Naive thymus-derived CD4-positive, alpha-beta T cell (primary cell): ENCODE measurements at regions not wholly inside any gene's neighbourhood (a gene's known extent, or its start where the extent isn't known, plus 50 kb on each side); places are given as distances from the start of the nearest gene placed in this dataset.

Source experiments
- ATAC-seq: fragments of 150-1000 bp; cut with Tn5 transposase; 2 replicates; pipeline ENCODE4 v1.10.0; 2021; ENCODE audit warnings: mild to moderate bottlenecking, moderate library complexity
- CTCF ChIA-PET: fragments of 350-600 bp; sonication (Branson Sonifier 250); formaldehyde crosslinking; loops from one replicate; lab custom pipeline; 2021; ENCODE audit warnings: antibody characterized with exemption; lab: Charles Lee
- POLR2A ChIA-PET: fragments of 350-600 bp; sonication (Branson Sonifier 250); formaldehyde crosslinking; loops from one replicate; lab custom pipeline; 2021; ENCODE audit warnings: antibody characterized with exemption, inconsistent platforms; lab: Charles Lee
- DNase-seq, 9 donors: peaks; one replicate each; pipeline versions ENCODE4 v3.0.0 to v3.0.0-alpha.2; 2020 to 2022; ENCODE audit warnings: mixed read lengths in 1 of 9
- H3K27ac ChIP-seq: one replicate; pipeline ENCODE4 v1.7.0; 2013; ENCODE audit warnings: mild to moderate bottlenecking, low read depth, low read length, moderate library complexity
- H3K27me3 ChIP-seq, 2 donors: one replicate each; pipeline ENCODE4 v1.7.0; 2013; ENCODE audit warnings: low read length in 2 of 2, mild to moderate bottlenecking in 2 of 2, moderate library complexity in 2 of 2; ENCODE audit not compliant: control insufficient read depth in 2 of 2, insufficient read depth in 2 of 2
- H3K36me3 ChIP-seq, 3 experiments: 1 replicate in 2 of 3; 2 replicates in 1 of 3; pipeline ENCODE4 v1.7.0; 2013; ENCODE audit warnings: low read length in 3 of 3, mild to moderate bottlenecking in 3 of 3, moderate library complexity in 1 of 3; ENCODE audit not compliant: insufficient read depth in 3 of 3, control insufficient read depth in 2 of 3
- H3K4me1 ChIP-seq, 2 donors: one replicate each; pipeline ENCODE4 v1.7.0; 2013; ENCODE audit warnings: low read length in 2 of 2, mild to moderate bottlenecking in 2 of 2, moderate library complexity in 1 of 2; ENCODE audit not compliant: control insufficient read depth in 2 of 2, insufficient read depth in 2 of 2
- H3K4me3 ChIP-seq: 2 replicates; pipeline ENCODE4 v1.7.0; 2013; ENCODE audit warnings: mild to moderate bottlenecking, low read length
- H3K9me3 ChIP-seq, 3 experiments: 1 replicate in 2 of 3; 2 replicates in 1 of 3; pipeline ENCODE4 v1.7.0; 2013; ENCODE audit warnings: low read length in 3 of 3; ENCODE audit not compliant: control insufficient read depth in 2 of 3
- H3K27ac Mint-ChIP-seq, 9 donors: one replicate each; pipeline ENCODE4 v1.8.0; 2020 to 2022; ENCODE audit warnings: mixed read lengths in 9 of 9, mild to moderate bottlenecking in 8 of 9, moderate library complexity in 5 of 9, inconsistent platforms in 2 of 9
- H3K27me3 Mint-ChIP-seq, 5 donors: one replicate each; pipeline ENCODE4 v1.8.0; 2021 to 2022; ENCODE audit warnings: mixed read lengths in 5 of 5, mild to moderate bottlenecking in 1 of 5
- H3K36me3 Mint-ChIP-seq, 5 donors: one replicate each; pipeline ENCODE4 v1.8.0; 2020 to 2022; ENCODE audit warnings: mixed read lengths in 5 of 5, mild to moderate bottlenecking in 3 of 5, inconsistent platforms in 1 of 5
- H3K4me1 Mint-ChIP-seq, 7 donors: one replicate each; pipeline ENCODE4 v1.8.0; 2020 to 2022; ENCODE audit warnings: mixed read lengths in 7 of 7, mild to moderate bottlenecking in 3 of 7, inconsistent platforms in 1 of 7
- H3K4me3 Mint-ChIP-seq, 10 donors: one replicate each; pipeline ENCODE4 v1.8.0; 2020 to 2022; ENCODE audit warnings: mild to moderate bottlenecking in 10 of 10, mixed read lengths in 10 of 10, moderate library complexity in 6 of 10, inconsistent platforms in 2 of 10
- H3K9me3 Mint-ChIP-seq, 11 donors: one replicate each; pipeline ENCODE4 v1.8.0; 2020 to 2022; ENCODE audit warnings: mixed read lengths in 11 of 11, mild to moderate bottlenecking in 4 of 11, inconsistent platforms in 1 of 11, moderate library complexity in 1 of 11
- intact Hi-C, 2 donors: fragments of 100-400 bp; cut with micrococcal nuclease; formaldehyde crosslinking; loops; one replicate each; pipeline ENCODE4 v1.15.1; 2023

DNA sequence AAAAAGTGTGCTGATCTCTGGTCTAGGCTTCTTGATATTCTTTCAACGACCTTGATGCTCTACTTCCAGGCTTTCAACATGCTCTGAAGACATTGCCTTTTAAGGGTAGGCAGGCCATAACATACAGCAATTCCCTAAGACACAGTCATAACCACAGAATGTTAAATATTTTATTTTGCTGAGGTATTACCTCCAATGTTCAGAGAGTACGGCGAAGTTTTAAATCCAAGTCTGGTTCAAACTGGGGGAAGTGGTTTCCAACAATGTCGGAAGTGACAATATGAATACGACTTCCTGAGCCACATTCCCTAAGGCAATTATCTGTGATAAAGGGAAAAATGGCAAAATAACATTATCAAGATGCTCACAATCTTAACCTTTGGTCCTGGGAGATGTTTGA lies 1077.9 kb upstream of the PIK3C3 start:
- Histone ChIP-seq H3K4me1 (no peaks in the 10 kb centered on the region), H3K27ac (no peak overlapping the region), H3K36me3 (no peaks in the 10 kb centered on the region), H3K9me3 (no peaks in the 10 kb centered on the region), H3K4me3 (no peak overlapping the region), H3K27me3 (no peaks in the 10 kb centered on the region)
- ChIA-PET POLR2A (no interaction called here), CTCF (no interaction called here)
- peaks cover 0 to 13% (median 4%) of the 10 kb centered on the region in 11 donors for H3K9me3 Mint-ChIP-seq
- H3K4me3 Mint-ChIP-seq, result no peak overlapping the region
- H3K27me3 Mint-ChIP-seq, result no peaks in the 10 kb centered on the region
- intact Hi-C loops, result no loop called here
- ATAC-seq, result no peak
- no peaks in the 10 kb centered on the region for H3K36me3 Mint-ChIP-seq
- H3K4me1 Mint-ChIP-seq, result no peaks in the 10 kb centered on the region
- H3K27ac Mint-ChIP-seq, result no peak overlapping the region
- DNase-seq, result no peak

DNA sequence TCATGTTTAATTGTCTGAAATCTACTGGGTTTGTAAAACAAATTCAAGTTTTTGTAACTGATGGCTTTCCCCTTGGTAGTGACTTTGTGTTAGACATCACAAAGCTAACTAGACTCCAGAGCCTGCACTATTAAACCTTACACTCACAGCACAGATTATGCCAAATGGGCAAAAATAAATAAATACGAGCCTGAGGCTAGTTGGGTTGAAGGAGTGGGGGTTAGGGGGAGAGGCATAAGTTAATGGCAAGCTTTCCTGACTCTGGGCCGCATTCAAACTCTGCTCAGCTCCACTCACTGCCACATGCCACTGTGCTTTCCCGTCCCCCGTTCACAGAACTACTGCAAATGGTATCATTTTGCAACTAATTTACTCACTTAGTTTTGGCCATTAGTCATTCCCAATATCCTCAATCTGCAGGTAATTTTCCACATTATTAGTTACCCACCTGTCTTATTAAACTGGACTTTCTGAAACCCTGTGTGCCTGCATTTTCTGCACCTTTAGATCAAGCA lies 1079.9 kb upstream of the PIK3C3 start:
- Mint-ChIP-seq H3K27ac (no peak overlapping the region), H3K9me3 (peaks cover 0 to 18% (median 4%) of the 10 kb centered on the region in 11 donors), H3K4me3 (no peak overlapping the region), H3K4me1 (no peaks in the 10 kb centered on the region), H3K27me3 (no peaks in the 10 kb centered on the region), H3K36me3 (no peaks in the 10 kb centered on the region)
- intact Hi-C loops, result no loop called here
- H3K36me3 ChIP-seq, result no peaks in the 10 kb centered on the region
- no peak overlapping the region for H3K27ac ChIP-seq
- H3K9me3 ChIP-seq, result no peaks in the 10 kb centered on the region
- H3K4me1 ChIP-seq, result no peaks in the 10 kb centered on the region
- ATAC-seq (no peak), DNase-seq (no peak)
- H3K27me3 ChIP-seq, result no peaks in the 10 kb centered on the region
- CTCF ChIA-PET, result no interaction called here
- POLR2A ChIA-PET, result no interaction called here
- H3K4me3 ChIP-seq, result no peak overlapping the region

DNA sequence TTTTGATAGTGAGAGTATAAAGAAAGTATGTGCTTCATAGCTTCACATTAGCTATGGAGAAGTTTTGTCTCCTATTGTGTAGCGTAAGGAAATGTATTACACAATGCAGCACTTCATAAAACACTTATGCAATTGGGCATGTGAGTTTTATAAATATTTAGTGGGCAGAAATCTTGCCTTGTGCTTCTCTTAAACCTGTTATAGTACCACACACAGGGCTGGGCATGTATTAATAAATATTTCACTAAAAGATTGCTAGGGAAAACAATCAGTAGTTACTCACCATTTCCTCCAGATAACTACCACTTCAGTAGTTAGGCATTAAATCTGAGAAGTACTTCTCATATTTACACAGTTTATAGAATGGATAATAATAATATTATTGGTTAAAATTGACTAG lies 1080.8 kb upstream of the PIK3C3 start:
- no peaks in the 10 kb centered on the region for H3K4me1 Mint-ChIP-seq
- ATAC-seq (no peak), DNase-seq (no peak)
- peaks cover 0 to 16% (median 3%) of the 10 kb centered on the region in 11 donors for H3K9me3 Mint-ChIP-seq
- no peak overlapping the region for H3K27ac Mint-ChIP-seq
- POLR2A ChIA-PET, result no interaction called here
- no peaks in the 10 kb centered on the region for H3K9me3 ChIP-seq
- H3K27ac ChIP-seq, result no peak overlapping the region
- no peaks in the 10 kb centered on the region for H3K36me3 Mint-ChIP-seq
- no peaks in the 10 kb centered on the region for H3K36me3 ChIP-seq
- H3K27me3 ChIP-seq, result no peaks in the 10 kb centered on the region
- H3K4me3 Mint-ChIP-seq, result no peak overlapping the region
- no peaks in the 10 kb centered on the region for H3K27me3 Mint-ChIP-seq
- H3K4me1 ChIP-seq, result no peaks in the 10 kb centered on the region
- CTCF ChIA-PET, result no interaction called here
- intact Hi-C loops, result no loop called here
- H3K4me3 ChIP-seq, result no peak overlapping the region

DNA sequence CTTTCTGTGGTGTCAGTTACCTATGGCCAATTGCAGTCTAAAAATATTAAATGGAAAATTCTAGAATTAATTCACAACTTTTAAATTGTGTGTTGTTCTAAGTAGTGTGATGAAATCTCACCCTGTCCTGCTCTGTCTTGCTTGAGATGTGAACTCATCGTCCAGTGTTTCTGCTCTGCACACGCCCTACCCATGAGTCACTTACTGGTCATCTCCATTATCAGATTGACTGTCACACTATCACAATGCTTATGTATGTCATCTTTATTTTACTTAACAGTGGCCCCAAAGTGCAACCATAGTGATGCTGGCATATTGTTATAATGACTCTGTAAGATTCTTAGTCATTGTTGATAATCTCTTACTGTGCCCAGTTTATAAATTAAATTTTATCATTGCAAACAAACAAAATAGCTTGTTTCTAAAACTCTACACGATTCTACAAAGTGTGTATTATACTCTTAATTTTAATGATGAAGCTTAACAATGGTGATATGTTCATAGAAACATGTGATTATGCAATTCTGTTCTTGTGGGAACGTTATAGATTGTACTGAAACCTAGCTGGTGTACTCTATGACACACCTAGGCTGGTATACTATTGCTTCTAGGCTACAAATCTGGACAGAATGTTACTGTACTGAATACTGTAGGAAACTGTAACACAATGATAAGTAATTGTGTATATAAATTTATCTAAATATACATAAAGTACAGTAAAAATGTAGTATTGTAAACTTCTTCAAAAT lies 1086.8 kb upstream of the PIK3C3 start:
- Histone ChIP-seq H3K27me3 (no peaks in the 10 kb centered on the region), H3K9me3 (no peaks in the 10 kb centered on the region), H3K36me3 (no peaks in the 10 kb centered on the region), H3K4me1 (no peaks in the 10 kb centered on the region), H3K27ac (no peak overlapping the region), H3K4me3 (no peak overlapping the region)
- ATAC-seq (no peak), DNase-seq (no peak)
- Mint-ChIP-seq H3K27ac (no peak overlapping the region), H3K27me3 (no peaks in the 10 kb centered on the region), H3K4me3 (no peak overlapping the region), H3K4me1 (no peaks in the 10 kb centered on the region), H3K36me3 (no peaks in the 10 kb centered on the region), H3K9me3 (peaks cover 2 to 19% (median 9%) of the 10 kb centered on the region in 11 donors)
- intact Hi-C loops, result no loop called here
- ChIA-PET CTCF (no interaction called here), POLR2A (no interaction called here)

DNA sequence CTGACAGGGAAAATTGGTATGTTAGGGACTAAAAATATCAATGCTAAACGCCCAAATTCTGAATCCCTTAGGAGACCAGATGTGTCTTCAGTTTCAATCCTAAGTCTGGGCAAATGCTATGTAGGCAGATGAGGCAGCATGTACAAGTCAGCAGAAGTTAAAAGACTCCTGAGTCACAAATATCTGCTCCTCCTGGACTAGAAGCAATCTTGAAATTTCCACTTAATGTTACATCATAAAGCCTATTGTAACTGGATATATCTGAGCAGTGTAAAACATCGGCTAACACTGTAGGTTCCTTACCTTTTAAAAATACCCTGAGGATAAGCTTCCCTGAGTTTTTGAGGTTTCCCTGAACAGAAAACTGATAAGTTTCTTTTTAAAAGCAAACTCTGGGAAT lies 1087.6 kb upstream of the PIK3C3 start:
- intact Hi-C loops, result no loop called here
- Histone ChIP-seq H3K4me1 (no peaks in the 10 kb centered on the region), H3K4me3 (no peak overlapping the region), H3K27me3 (no peaks in the 10 kb centered on the region), H3K27ac (no peak overlapping the region), H3K9me3 (no peaks in the 10 kb centered on the region), H3K36me3 (no peaks in the 10 kb centered on the region)
- DNase-seq (no peak), ATAC-seq (no peak)
- Mint-ChIP-seq H3K9me3 (peaks cover 3 to 23% (median 9%) of the 10 kb centered on the region in 11 donors), H3K36me3 (no peaks in the 10 kb centered on the region), H3K27ac (no peak overlapping the region), H3K27me3 (no peaks in the 10 kb centered on the region), H3K4me1 (no peaks in the 10 kb centered on the region), H3K4me3 (no peak overlapping the region)
- ChIA-PET CTCF (no interaction called here), POLR2A (no interaction called here)

DNA sequence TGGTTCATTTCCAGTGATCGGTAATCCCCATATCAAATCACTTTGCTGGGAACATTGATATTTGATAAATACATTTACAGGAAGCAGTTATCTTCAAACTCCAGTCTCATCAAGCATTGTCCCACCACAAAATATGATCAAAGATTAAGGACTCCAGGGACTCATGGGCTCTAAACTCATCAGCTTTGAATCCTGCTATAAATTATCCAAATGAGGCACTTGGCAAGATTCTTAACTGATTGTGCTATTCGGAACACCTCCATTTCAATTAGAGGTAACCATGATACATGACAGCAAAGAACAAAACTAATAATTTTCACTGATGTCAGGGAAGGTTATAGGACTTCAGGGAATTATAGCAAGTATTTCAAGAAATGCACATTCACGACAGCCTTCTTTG lies 1088.1 kb upstream of the PIK3C3 start:
- ChIA-PET CTCF (no interaction called here), POLR2A (no interaction called here)
- H3K4me3 Mint-ChIP-seq, result no peak overlapping the region

DNA sequence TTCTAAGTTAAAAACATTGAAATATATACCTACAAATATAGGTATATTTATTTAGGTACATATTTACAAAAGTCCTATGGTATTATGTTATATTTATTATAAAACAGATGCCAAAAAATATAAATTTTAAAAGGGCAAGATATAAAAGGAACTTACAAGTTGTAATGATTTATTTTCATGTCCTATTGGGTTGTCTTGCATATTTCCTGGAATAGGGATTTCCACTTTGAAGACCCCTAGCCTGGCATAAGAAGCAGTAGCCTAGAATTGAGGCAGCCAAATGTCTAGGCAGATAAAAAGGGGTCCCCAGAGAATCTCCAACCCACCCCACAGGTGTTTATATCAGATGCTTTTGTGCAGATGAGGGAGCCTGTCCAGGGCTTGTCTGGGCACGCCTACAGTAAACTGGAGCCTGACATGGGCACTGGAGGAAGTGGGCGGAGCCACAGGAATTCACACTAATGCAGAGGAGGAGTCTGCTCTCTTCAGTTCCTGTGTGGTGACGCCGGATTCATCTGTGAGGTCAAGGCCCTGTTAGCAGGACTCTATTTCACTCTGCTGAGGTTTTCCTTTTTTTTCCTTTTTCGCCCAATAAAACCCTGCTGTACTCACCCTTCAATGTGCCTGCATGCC lies 1088.9 kb upstream of the PIK3C3 start:
- no peak overlapping the region for H3K4me3 Mint-ChIP-seq
- Histone ChIP-seq H3K4me3 (no peak overlapping the region), H3K27me3 (no peaks in the 10 kb centered on the region), H3K4me1 (no peaks in the 10 kb centered on the region), H3K27ac (no peak overlapping the region), H3K9me3 (no peaks in the 10 kb centered on the region), H3K36me3 (no peaks in the 10 kb centered on the region)
- H3K27me3 Mint-ChIP-seq, result no peaks in the 10 kb centered on the region
- ATAC-seq (no peak), DNase-seq (no peak)
- H3K36me3 Mint-ChIP-seq, result no peaks in the 10 kb centered on the region
- CTCF ChIA-PET, result no interaction called here
- no peak overlapping the region for H3K27ac Mint-ChIP-seq
- H3K9me3 Mint-ChIP-seq, result peaks cover 1 to 21% (median 8%) of the 10 kb centered on the region in 11 donors
- intact Hi-C loops, result no loop called here
- H3K4me1 Mint-ChIP-seq, result no peaks in the 10 kb centered on the region
- POLR2A ChIA-PET, result no interaction called here

More for the DNA sequence above, 1088.1 kb upstream of the PIK3C3 start:
- Histone ChIP-seq H3K9me3 (no peaks in the 10 kb centered on the region), H3K27ac (no peak overlapping the region), H3K36me3 (no peaks in the 10 kb centered on the region), H3K27me3 (no peaks in the 10 kb centered on the region), H3K4me3 (no peak overlapping the region), H3K4me1 (no peaks in the 10 kb centered on the region)
- Mint-ChIP-seq H3K4me1 (no peaks in the 10 kb centered on the region), H3K36me3 (no peaks in the 10 kb centered on the region), H3K27me3 (no peaks in the 10 kb centered on the region), H3K27ac (no peak overlapping the region), H3K9me3 (peaks cover 3 to 28% (median 9%) of the 10 kb centered on the region in 11 donors)
- DNase-seq (no peak), ATAC-seq (no peak)
- intact Hi-C loops, result no loop called here
